ENCODE measurements at regions not wholly inside any gene's neighbourhood (a gene's known extent, or its start where the extent isn't known, plus 50 kb on each side); places are given as distances from the start of the nearest gene placed in this dataset.

DNA sequence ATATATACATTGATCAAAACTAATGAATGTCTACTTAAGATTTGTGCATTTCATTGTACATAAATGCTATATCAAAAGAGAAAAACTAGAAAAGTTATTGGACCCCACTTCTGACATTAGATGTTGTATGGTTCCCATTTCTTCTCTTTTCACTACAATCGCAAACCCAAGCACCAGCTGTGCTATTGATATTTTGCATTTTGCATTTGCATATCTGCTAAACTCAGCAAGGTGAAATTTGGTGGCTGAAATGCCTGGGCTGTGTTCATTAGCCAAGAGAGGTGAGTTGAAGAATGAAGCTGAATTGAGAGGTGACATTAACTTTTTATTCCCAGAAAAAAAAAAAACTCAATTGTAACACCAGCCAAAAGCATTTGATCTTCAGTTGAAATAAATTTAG lies 232.1 kb upstream of the TENT5A start:
- Histone ChIP-seq H3K4me1 (ENCODE audit: control insufficient read depth in 2 of 2, insufficient read depth in 2 of 2, low read length in 1 of 2) (no peaks in the 10 kb centered on the region), H3K27ac (ENCODE audit: low read depth in 2 of 2, low read length in 1 of 2) (no peak overlapping the region), H3K4me3 (ENCODE audit: low read depth in 1 of 2, low read length in 2 of 2) (no peak overlapping the region), H3K27me3 (ENCODE audit: control insufficient read depth in 1 of 2, insufficient read depth in 2 of 2, low read length in 2 of 2) (no peaks in the 10 kb centered on the region), H3K36me3 (ENCODE audit: control insufficient read depth in 2 of 2, insufficient read depth in 2 of 2, low read length in 1 of 2) (no peaks in the 10 kb centered on the region), H3K9me3 (ENCODE audit: control insufficient read depth in 2 of 2, insufficient read depth in 1 of 2, low read depth in 1 of 2, low read length in 1 of 2) (no peaks in the 10 kb centered on the region)
- 84 to 93% methylated on average over 1 of the region's 1 CpG for WGBS, 2 donors

DNA sequence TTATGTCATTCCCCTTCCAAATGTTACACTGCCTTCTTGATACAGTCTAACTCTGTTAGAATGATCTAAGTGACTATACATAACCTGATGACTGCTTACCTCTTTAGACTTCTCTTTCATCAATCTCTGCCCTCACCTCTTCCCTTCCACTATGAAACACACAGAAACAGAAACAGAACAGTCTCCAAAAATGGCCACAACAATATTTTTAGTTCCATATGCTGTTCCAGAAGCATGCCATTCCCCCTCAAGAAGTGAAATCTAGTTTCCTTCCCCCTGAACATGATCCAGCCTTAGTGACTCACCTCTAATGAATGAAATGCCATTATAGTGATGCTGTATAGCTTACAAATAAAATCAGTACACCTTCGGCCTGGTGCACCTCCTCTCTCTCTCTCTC lies 229.3 kb upstream of the TENT5A start:
- 43 to 44% methylated on average over 1 of the region's 1 CpG for WGBS, 2 donors
- H3K27me3 ChIP-seq (ENCODE audit: control insufficient read depth in 1 of 2, insufficient read depth in 2 of 2, low read length in 2 of 2): no peaks in the 10 kb centered on the region
- no peaks in the 10 kb centered on the region for H3K4me1 ChIP-seq (ENCODE audit: control insufficient read depth in 2 of 2, insufficient read depth in 2 of 2, low read length in 1 of 2)
- H3K4me3 ChIP-seq (ENCODE audit: low read depth in 1 of 2, low read length in 2 of 2): no peak overlapping the region
- no peaks in the 10 kb centered on the region for H3K36me3 ChIP-seq (ENCODE audit: control insufficient read depth in 2 of 2, insufficient read depth in 2 of 2, low read length in 1 of 2)
- no peak overlapping the region for H3K27ac ChIP-seq (ENCODE audit: low read depth in 2 of 2, low read length in 1 of 2)
- H3K9me3 ChIP-seq (ENCODE audit: control insufficient read depth in 2 of 2, insufficient read depth in 1 of 2, low read depth in 1 of 2, low read length in 1 of 2): no peaks in the 10 kb centered on the region

DNA sequence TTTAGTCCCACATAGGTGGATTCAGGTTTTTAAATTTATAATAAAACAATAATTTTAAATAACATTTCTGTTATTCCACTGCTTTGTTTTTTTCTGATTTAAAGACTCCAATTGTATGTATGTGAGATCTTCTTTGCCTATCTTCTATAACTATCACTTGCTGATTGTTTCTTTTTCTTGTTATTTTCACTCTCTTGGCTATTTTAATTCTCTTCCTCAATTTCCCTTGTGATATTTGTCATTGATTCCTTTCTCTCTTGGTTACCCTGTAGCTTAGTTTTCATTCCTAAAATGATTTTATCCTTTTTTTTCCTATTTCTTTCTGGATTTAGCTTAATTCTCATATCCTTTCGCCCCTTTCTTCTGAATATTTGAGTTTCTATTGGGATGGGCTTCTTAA lies 227.3 kb upstream of the TENT5A start:
- WGBS, 2 donors: 88 to 92% methylated on average over 1 of the region's 1 CpG
- Histone ChIP-seq H3K4me1 (ENCODE audit: control insufficient read depth in 2 of 2, insufficient read depth in 2 of 2, low read length in 1 of 2) (no peaks in the 10 kb centered on the region), H3K27ac (ENCODE audit: low read depth in 2 of 2, low read length in 1 of 2) (no peak overlapping the region), H3K27me3 (ENCODE audit: control insufficient read depth in 1 of 2, insufficient read depth in 2 of 2, low read length in 2 of 2) (no peaks in the 10 kb centered on the region), H3K36me3 (ENCODE audit: control insufficient read depth in 2 of 2, insufficient read depth in 2 of 2, low read length in 1 of 2) (no peaks in the 10 kb centered on the region), H3K4me3 (ENCODE audit: low read depth in 1 of 2, low read length in 2 of 2) (no peak overlapping the region), H3K9me3 (ENCODE audit: control insufficient read depth in 2 of 2, insufficient read depth in 1 of 2, low read depth in 1 of 2, low read length in 1 of 2) (no peaks in the 10 kb centered on the region)

DNA sequence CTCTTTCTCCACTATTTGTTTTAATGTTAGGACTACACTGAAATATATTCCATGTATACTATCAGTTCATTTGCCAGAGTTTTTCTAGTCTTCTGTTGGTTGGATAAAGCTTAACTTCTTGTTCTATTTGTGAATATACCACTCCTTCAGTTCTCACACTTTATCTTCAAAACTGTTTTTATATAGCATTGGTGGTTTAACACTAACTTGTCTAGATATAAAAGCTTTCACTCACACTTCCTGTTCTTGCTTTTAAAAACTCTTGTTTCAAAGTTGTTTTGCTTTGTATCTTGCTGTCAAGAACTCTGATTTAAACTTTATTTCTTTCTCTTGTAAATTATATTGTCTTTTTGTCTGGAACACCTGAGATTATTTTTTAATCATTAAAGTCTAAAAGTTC lies 226.8 kb upstream of the TENT5A start:
- Histone ChIP-seq H3K4me1 (ENCODE audit: control insufficient read depth in 2 of 2, insufficient read depth in 2 of 2, low read length in 1 of 2) (no peaks in the 10 kb centered on the region), H3K27me3 (ENCODE audit: control insufficient read depth in 1 of 2, insufficient read depth in 2 of 2, low read length in 2 of 2) (no peaks in the 10 kb centered on the region), H3K4me3 (ENCODE audit: low read depth in 1 of 2, low read length in 2 of 2) (no peak overlapping the region), H3K27ac (ENCODE audit: low read depth in 2 of 2, low read length in 1 of 2) (no peak overlapping the region), H3K9me3 (ENCODE audit: control insufficient read depth in 2 of 2, insufficient read depth in 1 of 2, low read depth in 1 of 2, low read length in 1 of 2) (no peaks in the 10 kb centered on the region), H3K36me3 (ENCODE audit: control insufficient read depth in 2 of 2, insufficient read depth in 2 of 2, low read length in 1 of 2) (no peaks in the 10 kb centered on the region)

DNA sequence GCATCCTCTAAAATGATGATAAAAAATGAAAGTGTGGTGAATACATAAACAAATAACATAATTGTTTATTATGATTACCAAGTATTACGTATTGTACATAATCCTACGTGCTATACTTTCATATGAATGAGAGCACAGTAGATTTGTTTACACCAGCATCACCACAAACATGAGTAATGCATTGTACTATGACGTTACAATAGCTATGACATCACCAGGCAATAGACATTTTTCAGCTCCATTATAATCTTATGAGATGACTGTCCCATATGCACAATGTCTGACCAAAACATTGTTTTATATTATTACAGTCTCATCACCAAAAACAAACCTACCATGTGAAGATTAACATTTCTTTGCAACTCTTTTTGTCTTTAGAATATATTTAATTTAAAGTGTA lies 225.7 kb upstream of the TENT5A start:
- Histone ChIP-seq H3K36me3 (ENCODE audit: control insufficient read depth in 2 of 2, insufficient read depth in 2 of 2, low read length in 1 of 2) (no peaks in the 10 kb centered on the region), H3K4me3 (ENCODE audit: low read depth in 1 of 2, low read length in 2 of 2) (no peak overlapping the region), H3K9me3 (ENCODE audit: control insufficient read depth in 2 of 2, insufficient read depth in 1 of 2, low read depth in 1 of 2, low read length in 1 of 2) (no peaks in the 10 kb centered on the region), H3K4me1 (ENCODE audit: control insufficient read depth in 2 of 2, insufficient read depth in 2 of 2, low read length in 1 of 2) (no peaks in the 10 kb centered on the region), H3K27me3 (ENCODE audit: control insufficient read depth in 1 of 2, insufficient read depth in 2 of 2, low read length in 2 of 2) (no peaks in the 10 kb centered on the region), H3K27ac (ENCODE audit: low read depth in 2 of 2, low read length in 1 of 2) (no peak overlapping the region)
- WGBS, 2 donors: 64 to 69% methylated on average over 3 of the region's 3 CpGs

DNA sequence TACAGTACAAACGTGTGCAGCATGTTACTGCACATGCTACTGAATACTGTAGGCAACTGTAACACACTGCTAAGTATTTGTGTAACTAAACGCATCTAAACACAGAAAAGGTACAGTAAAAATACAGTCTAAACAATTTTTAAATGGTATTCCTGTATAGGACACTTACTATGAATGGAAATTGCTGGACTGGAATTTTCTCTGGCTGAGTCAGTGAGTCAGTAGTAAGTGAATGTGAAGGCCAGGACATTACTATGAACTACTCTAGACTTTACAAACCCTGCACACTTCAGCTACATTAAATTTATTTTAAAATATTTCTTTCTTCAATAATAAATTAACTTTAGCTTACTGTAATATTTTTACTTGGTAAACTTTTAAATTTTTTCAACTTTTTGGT lies 225.0 kb upstream of the TENT5A start:
- Histone ChIP-seq H3K4me1 (ENCODE audit: control insufficient read depth in 2 of 2, insufficient read depth in 2 of 2, low read length in 1 of 2) (no peaks in the 10 kb centered on the region), H3K27ac (ENCODE audit: low read depth in 2 of 2, low read length in 1 of 2) (no peak overlapping the region), H3K9me3 (ENCODE audit: control insufficient read depth in 2 of 2, insufficient read depth in 1 of 2, low read depth in 1 of 2, low read length in 1 of 2) (no peaks in the 10 kb centered on the region), H3K4me3 (ENCODE audit: low read depth in 1 of 2, low read length in 2 of 2) (no peak overlapping the region), H3K36me3 (ENCODE audit: control insufficient read depth in 2 of 2, insufficient read depth in 2 of 2, low read length in 1 of 2) (no peaks in the 10 kb centered on the region), H3K27me3 (ENCODE audit: control insufficient read depth in 1 of 2, insufficient read depth in 2 of 2, low read length in 2 of 2) (no peaks in the 10 kb centered on the region)
- 72 to 86% methylated on average over 2 of the region's 2 CpGs for WGBS, 2 donors

DNA sequence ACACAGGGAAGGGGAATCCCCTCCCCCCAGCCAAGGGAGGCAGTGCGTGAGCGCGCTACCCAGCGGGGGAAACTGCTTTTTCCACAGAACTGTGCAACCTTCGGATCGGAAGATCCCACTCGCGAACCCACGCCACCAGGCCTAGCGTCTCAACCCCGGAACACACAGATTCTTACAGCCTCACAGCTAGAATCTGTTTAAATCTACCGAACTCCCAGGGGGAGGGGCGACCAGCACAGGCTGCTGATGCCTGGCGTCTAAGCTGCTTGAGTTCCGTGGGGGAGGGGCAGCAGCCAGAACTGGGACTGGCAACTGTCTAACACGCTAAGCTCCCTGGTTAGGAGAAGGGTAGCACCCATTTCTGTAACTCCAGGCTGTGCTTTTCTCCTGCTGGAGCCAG lies 217.3 kb upstream of the TENT5A start:
- Histone ChIP-seq H3K36me3 (ENCODE audit: control insufficient read depth in 2 of 2, insufficient read depth in 2 of 2, low read length in 1 of 2) (no peaks in the 10 kb centered on the region), H3K4me3 (ENCODE audit: low read depth in 1 of 2, low read length in 2 of 2) (no peak overlapping the region), H3K27me3 (ENCODE audit: control insufficient read depth in 1 of 2, insufficient read depth in 2 of 2, low read length in 2 of 2) (no peaks in the 10 kb centered on the region), H3K27ac (ENCODE audit: low read depth in 2 of 2, low read length in 1 of 2) (no peak overlapping the region), H3K9me3 (ENCODE audit: control insufficient read depth in 2 of 2, insufficient read depth in 1 of 2, low read depth in 1 of 2, low read length in 1 of 2) (no peaks in the 10 kb centered on the region), H3K4me1 (ENCODE audit: control insufficient read depth in 2 of 2, insufficient read depth in 2 of 2, low read length in 1 of 2) (no peaks in the 10 kb centered on the region)
- WGBS, 2 donors: 85 to 89% methylated on average over 16 of the region's 16 CpGs

DNA sequence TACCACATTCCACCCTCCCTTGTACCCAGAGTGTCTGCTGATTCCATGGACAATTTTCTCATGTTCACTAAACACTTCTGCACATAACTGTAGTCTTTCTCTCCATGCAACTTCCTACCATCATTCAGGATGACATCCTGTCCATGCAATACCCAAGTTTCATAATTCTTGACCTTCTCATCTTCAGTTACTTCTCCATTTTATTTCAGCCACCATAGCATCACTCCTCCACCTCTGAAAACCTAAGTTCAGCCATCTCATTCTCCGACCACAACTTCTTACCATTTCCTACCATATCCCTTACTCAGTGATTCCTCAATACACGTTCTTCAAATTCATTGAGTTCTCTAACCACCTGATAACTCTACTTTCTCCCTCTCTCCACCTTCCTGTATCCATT lies 216.5 kb upstream of the TENT5A start:
- H3K27ac ChIP-seq (ENCODE audit: low read depth in 2 of 2, low read length in 1 of 2): no peak overlapping the region
- H3K9me3 ChIP-seq (ENCODE audit: control insufficient read depth in 2 of 2, insufficient read depth in 1 of 2, low read depth in 1 of 2, low read length in 1 of 2): no peaks in the 10 kb centered on the region
- 85 to 87% methylated on average over 2 of the region's 2 CpGs for WGBS, 2 donors

DNA sequence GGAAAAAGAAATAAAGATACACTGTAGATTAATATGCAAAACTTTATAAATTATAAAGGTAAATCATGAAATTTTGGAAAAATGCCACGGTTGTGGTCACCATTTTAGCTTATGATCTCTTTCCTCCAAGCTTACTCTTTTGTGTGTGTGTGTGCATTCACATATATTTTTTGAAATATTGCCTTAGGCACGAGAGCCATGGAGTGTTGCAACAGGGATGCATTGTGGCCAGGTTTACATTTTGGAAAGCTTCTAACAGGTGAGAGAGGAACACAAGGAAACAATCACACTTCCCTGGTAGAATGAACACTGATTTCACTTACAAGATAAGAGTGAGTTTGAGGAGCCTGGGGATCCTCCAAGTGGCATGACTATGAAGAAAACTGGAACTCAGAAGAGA lies 214.5 kb upstream of the TENT5A start:
- WGBS, 2 donors: 47 to 70% methylated on average over 2 of the region's 2 CpGs
- H3K4me1 ChIP-seq (ENCODE audit: control insufficient read depth in 2 of 2, insufficient read depth in 2 of 2, low read length in 1 of 2): no peaks in the 10 kb centered on the region
- H3K4me3 ChIP-seq (ENCODE audit: low read depth in 1 of 2, low read length in 2 of 2): no peak overlapping the region
- H3K27ac ChIP-seq (ENCODE audit: low read depth in 2 of 2, low read length in 1 of 2): no peak overlapping the region
- H3K9me3 ChIP-seq (ENCODE audit: control insufficient read depth in 2 of 2, insufficient read depth in 1 of 2, low read depth in 1 of 2, low read length in 1 of 2): no peaks in the 10 kb centered on the region
- H3K27me3 ChIP-seq (ENCODE audit: control insufficient read depth in 1 of 2, insufficient read depth in 2 of 2, low read length in 2 of 2): no peaks in the 10 kb centered on the region
- H3K36me3 ChIP-seq (ENCODE audit: control insufficient read depth in 2 of 2, insufficient read depth in 2 of 2, low read length in 1 of 2): no peaks in the 10 kb centered on the region

More for the DNA sequence above, 216.5 kb upstream of the TENT5A start:
- no peak overlapping the region for H3K4me3 ChIP-seq (ENCODE audit: low read depth in 1 of 2, low read length in 2 of 2)
- no peaks in the 10 kb centered on the region for H3K27me3 ChIP-seq (ENCODE audit: control insufficient read depth in 1 of 2, insufficient read depth in 2 of 2, low read length in 2 of 2)
- H3K36me3 ChIP-seq (ENCODE audit: control insufficient read depth in 2 of 2, insufficient read depth in 2 of 2, low read length in 1 of 2): no peaks in the 10 kb centered on the region
- no peaks in the 10 kb centered on the region for H3K4me1 ChIP-seq (ENCODE audit: control insufficient read depth in 2 of 2, insufficient read depth in 2 of 2, low read length in 1 of 2)

DNA sequence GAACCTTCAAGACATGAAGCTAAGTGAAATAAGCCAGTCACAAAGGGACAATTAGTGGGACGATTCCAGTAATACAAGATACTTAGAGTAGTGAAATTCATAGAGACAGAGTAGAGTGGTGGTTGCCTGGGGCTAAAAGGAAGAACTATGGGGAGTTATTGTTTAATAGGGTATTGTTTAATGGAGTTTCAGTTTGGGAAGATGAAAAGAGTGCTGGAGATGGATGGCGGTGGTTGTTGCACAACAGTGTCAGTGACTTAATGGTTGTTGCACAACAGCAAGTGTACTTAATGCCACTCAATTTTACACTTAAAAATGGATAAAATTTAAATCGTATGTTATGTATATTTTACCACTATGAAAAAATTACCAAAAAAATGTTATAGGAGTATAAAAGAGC lies 209.7 kb upstream of the TENT5A start:
- no peak overlapping the region for H3K4me3 ChIP-seq (ENCODE audit: low read depth in 1 of 2, low read length in 2 of 2)
- no peaks in the 10 kb centered on the region for H3K27me3 ChIP-seq (ENCODE audit: control insufficient read depth in 1 of 2, insufficient read depth in 2 of 2, low read length in 2 of 2)
- H3K9me3 ChIP-seq (ENCODE audit: control insufficient read depth in 2 of 2, insufficient read depth in 1 of 2, low read depth in 1 of 2, low read length in 1 of 2): no peaks in the 10 kb centered on the region
- WGBS, 2 donors: 68 to 75% methylated on average over 3 of the region's 3 CpGs
- no peaks in the 10 kb centered on the region for H3K4me1 ChIP-seq (ENCODE audit: control insufficient read depth in 2 of 2, insufficient read depth in 2 of 2, low read length in 1 of 2)
- no peak overlapping the region for H3K27ac ChIP-seq (ENCODE audit: low read depth in 2 of 2, low read length in 1 of 2)
- no peaks in the 10 kb centered on the region for H3K36me3 ChIP-seq (ENCODE audit: control insufficient read depth in 2 of 2, insufficient read depth in 2 of 2, low read length in 1 of 2)
